ENCODE measurements at regions not wholly inside any gene's neighbourhood (a gene's known extent, or its start where the extent isn't known, plus 50 kb on each side); places are given as distances from the start of the nearest gene placed in this dataset.

DNA sequence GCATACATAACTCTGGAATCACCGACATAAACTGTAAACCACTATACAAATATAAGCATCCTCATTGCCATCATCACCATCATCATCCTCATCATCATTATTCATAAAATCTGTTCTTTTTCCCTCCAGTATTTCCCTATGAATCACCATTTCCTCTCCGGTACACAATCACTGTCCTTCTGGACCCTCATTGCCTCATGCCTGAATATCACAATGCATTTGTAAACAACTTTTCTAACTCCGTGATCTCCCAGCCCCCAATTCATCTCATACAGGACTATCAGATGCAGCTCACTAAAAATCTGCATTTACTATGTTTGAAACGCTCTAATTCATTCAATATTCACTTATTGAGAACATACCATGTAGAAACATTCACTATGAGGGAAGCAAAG, 339.7 kb downstream of the TBC1D32 start:
- Mint-ChIP-seq H3K4me1 (ENCODE audit: low read depth, unreplicated experiment) (no peaks in the 10 kb centered on the region), H3K4me3 (ENCODE audit: low read depth, unreplicated experiment) (no peak overlapping the region), H3K27me3 (ENCODE audit: unreplicated experiment) (no peaks in the 10 kb centered on the region), H3K27ac (ENCODE audit: unreplicated experiment) (no peak overlapping the region), H3K36me3 (ENCODE audit: insufficient read depth, unreplicated experiment) (no peaks in the 10 kb centered on the region), H3K9me3 (ENCODE audit: low read depth, unreplicated experiment) (no peaks in the 10 kb centered on the region)
- intact Hi-C loops (cut with micrococcal nuclease; ENCODE audit: unreplicated experiment) = no loop called here
- no peak for DNase-seq
- TF ChIP-seq, protein P1, sequence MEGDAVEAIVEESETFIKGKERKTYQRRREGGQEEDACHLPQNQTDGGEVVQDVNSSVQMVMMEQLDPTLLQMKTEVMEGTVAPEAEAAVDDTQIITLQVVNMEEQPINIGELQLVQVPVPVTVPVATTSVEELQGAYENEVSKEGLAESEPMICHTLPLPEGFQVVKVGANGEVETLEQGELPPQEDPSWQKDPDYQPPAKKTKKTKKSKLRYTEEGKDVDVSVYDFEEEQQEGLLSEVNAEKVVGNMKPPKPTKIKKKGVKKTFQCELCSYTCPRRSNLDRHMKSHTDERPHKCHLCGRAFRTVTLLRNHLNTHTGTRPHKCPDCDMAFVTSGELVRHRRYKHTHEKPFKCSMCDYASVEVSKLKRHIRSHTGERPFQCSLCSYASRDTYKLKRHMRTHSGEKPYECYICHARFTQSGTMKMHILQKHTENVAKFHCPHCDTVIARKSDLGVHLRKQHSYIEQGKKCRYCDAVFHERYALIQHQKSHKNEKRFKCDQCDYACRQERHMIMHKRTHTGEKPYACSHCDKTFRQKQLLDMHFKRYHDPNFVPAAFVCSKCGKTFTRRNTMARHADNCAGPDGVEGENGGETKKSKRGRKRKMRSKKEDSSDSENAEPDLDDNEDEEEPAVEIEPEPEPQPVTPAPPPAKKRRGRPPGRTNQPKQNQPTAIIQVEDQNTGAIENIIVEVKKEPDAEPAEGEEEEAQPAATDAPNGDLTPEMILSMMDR (IDR thresholded peaks at IDR 0.05; ENCODE audit: unreplicated experiment) = no peak
- CTCF ChIA-PET = no interaction called here
- BruUV-seq (replicated peaks) = no TSS peak

DNA sequence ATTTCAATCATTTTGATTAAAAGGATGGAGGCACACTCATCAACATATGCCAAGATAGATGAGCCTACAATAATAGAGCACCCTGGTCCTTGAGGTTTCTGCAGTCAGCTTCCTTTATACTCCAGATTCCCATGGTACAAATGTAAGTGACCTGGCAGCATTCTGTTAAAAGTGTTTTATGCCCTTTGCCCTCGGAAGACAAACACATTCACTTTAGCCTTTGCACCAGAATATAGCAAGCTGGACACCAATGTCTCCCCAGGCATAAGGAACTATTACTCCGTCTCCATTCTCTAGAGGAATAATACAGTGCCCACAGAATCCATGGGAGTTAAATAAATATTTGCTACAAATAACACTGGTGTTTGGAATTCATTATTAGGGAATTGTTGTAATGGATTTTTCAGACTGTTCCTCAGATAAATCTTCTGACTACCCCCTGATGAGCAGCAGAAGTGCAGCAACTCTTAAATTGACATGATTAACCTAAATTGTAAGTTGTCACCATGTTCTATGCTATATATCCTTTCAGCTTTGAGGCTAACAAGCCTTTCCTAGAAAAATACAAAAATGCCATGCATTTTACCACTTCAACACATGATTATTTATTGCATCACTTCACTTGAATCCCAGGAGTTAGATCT, 340.2 kb downstream of the TBC1D32 start:
- intact Hi-C loops (cut with micrococcal nuclease; ENCODE audit: unreplicated experiment) = no loop called here
- H3K4me1 Mint-ChIP-seq (ENCODE audit: low read depth, unreplicated experiment) = no peaks in the 10 kb centered on the region
- CTCF ChIA-PET = no interaction called here
- H3K27me3 Mint-ChIP-seq (ENCODE audit: unreplicated experiment) = no peaks in the 10 kb centered on the region
- H3K4me3 Mint-ChIP-seq (ENCODE audit: low read depth, unreplicated experiment) = no peak overlapping the region
- TF ChIP-seq, protein P1 (IDR thresholded peaks at IDR 0.05; ENCODE audit: unreplicated experiment) = no peak
- no peak overlapping the region for H3K27ac Mint-ChIP-seq (ENCODE audit: unreplicated experiment)
- H3K36me3 Mint-ChIP-seq (ENCODE audit: insufficient read depth, unreplicated experiment) = no peaks in the 10 kb centered on the region
- BruUV-seq (replicated peaks) = no TSS peak
- DNase-seq = no peak
- no peaks in the 10 kb centered on the region for H3K9me3 Mint-ChIP-seq (ENCODE audit: low read depth, unreplicated experiment)

DNA sequence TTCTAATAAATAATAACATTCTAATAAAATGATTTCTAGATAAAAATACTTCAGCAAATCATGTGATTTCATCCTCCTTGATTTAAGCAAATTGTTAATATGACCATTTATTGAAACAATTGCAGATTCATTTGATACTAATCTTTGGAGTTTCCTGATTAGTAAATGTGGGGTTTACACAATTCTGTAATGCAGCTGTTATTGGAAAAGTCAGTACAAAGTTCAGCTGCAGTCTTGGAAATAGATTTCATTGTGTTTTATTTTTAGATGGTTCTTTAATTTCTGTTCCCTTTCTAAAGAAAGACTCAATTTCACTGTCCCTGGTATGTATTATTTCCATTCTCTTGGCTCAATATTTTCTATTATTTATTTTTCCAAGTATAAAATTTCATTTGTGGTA, 342.0 kb downstream of the TBC1D32 start:
- intact Hi-C loops (cut with micrococcal nuclease; ENCODE audit: unreplicated experiment) = no loop called here
- BruUV-seq (replicated peaks) = no TSS peak
- no peak for DNase-seq
- H3K9me3 Mint-ChIP-seq (ENCODE audit: low read depth, unreplicated experiment) = no peaks in the 10 kb centered on the region
- TF ChIP-seq, protein P1 (IDR thresholded peaks at IDR 0.05; ENCODE audit: unreplicated experiment) = no peak
- H3K27ac Mint-ChIP-seq (ENCODE audit: unreplicated experiment) = no peak overlapping the region
- H3K4me3 Mint-ChIP-seq (ENCODE audit: low read depth, unreplicated experiment) = no peak overlapping the region
- no peaks in the 10 kb centered on the region for H3K4me1 Mint-ChIP-seq (ENCODE audit: low read depth, unreplicated experiment)
- no peaks in the 10 kb centered on the region for H3K27me3 Mint-ChIP-seq (ENCODE audit: unreplicated experiment)
- CTCF ChIA-PET = no interaction called here
- H3K36me3 Mint-ChIP-seq (ENCODE audit: insufficient read depth, unreplicated experiment) = no peaks in the 10 kb centered on the region

DNA sequence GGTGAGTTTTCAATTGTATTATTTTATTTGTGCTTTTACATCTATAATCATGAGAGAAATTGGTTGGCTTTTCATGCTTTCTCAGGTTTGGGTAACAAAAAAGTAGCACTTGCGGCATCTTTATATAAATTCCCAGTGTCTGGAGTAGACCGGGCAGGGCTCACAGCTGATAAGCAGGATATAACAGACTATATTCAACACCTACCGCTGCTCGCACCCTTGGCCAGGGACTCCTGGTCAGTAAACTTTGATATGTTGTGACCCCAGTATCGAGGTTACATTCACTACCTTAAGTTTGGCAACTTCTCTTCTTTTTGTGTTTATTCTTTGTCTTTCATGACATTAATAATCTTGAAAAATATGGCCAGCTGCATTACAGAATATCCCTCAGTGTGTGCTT, 343.4 kb downstream of the TBC1D32 start:
- BruUV-seq (replicated peaks) = no TSS peak
- H3K4me3 Mint-ChIP-seq (ENCODE audit: low read depth, unreplicated experiment) = no peak overlapping the region
- H3K27ac Mint-ChIP-seq (ENCODE audit: unreplicated experiment) = no peak overlapping the region
- DNase-seq = no peak
- intact Hi-C loops (cut with micrococcal nuclease; ENCODE audit: unreplicated experiment) = no loop called here
- H3K36me3 Mint-ChIP-seq (ENCODE audit: insufficient read depth, unreplicated experiment) = no peaks in the 10 kb centered on the region
- H3K9me3 Mint-ChIP-seq (ENCODE audit: low read depth, unreplicated experiment) = no peaks in the 10 kb centered on the region
- TF ChIP-seq, protein P1 (IDR thresholded peaks at IDR 0.05; ENCODE audit: unreplicated experiment) = no peak
- CTCF ChIA-PET = no interaction called here
- H3K27me3 Mint-ChIP-seq (ENCODE audit: unreplicated experiment) = no peaks in the 10 kb centered on the region
- no peaks in the 10 kb centered on the region for H3K4me1 Mint-ChIP-seq (ENCODE audit: low read depth, unreplicated experiment)

Data from Calu3 (cell line).